NCI-H2196 treated with DMSO at 0.1 percent for 48 hours (cell line): ENCODE measurements at regions not wholly inside any gene's neighbourhood (a gene's known extent, or its start where the extent isn't known, plus 50 kb on each side); places are given as distances from the start of the nearest gene placed in this dataset.
"Not testable (repeated sequence)": the region's sequence is repeated elsewhere in the genome, so short reads cannot be mapped to it uniquely, and the experiment has no call there.

Experiments
- DNase-seq: peaks from one replicate; lab custom pipeline; 2025; ENCODE audit not compliant: unreplicated experiment; lab: John Stamatoyannopoulos, UW

- DNase-seq = no peak
Observed at GRCh38 chr1:234907208-234907939, 221.3 kb downstream of the TOMM20 start.

- DNase-seq = no peak
Observed at GRCh38 chr1:234906654-234907053, 222.0 kb downstream of the TOMM20 start.

GRCh38 chr1:234902774-234903547 is 225.7 kb downstream of the TOMM20 start:
- no peak for DNase-seq

GRCh38 chr1:234901491-234902049 is 227.1 kb downstream of the TOMM20 start:
- no peak for DNase-seq

- no peak for DNase-seq
Observed at GRCh38 chr1:234900595-234900994, 228.0 kb downstream of the TOMM20 start.

- no peak for DNase-seq
Observed at GRCh38 chr1:234899730-234900072, 228.9 kb downstream of the TOMM20 start.

GRCh38 chr1:234899041-234899729 is 229.5 kb downstream of the TOMM20 start:
- peak; percentile 18 for DNase-seq

- no peak for DNase-seq
Observed at GRCh38 chr1:234898455-234899033, 230.1 kb downstream of the TOMM20 start.

GRCh38 chr1:234897754-234898454 is 230.7 kb downstream of the TOMM20 start:
- no peak for DNase-seq

GRCh38 chr1:234897390-234897749 is 231.3 kb downstream of the TOMM20 start:
- DNase-seq = no peak

- no peak for DNase-seq
Observed at GRCh38 chr1:234896477-234897389, 231.9 kb downstream of the TOMM20 start.

GRCh38 chr1:234893725-234894630 is 234.7 kb downstream of the TOMM20 start:
- peak; percentile 8 for DNase-seq

GRCh38 chr1:234893359-234893724 is 235.3 kb downstream of the TOMM20 start:
- no peak for DNase-seq

- no peak for DNase-seq
Observed at GRCh38 chr1:234892642-234893041, 236.0 kb downstream of the TOMM20 start.

GRCh38 chr1:234891427-234891826 is 237.2 kb downstream of the TOMM20 start:
- no peak for DNase-seq

GRCh38 chr1:234889643-234890042 is 239.0 kb downstream of the TOMM20 start:
- DNase-seq = no peak

- not testable (repeated sequence) for DNase-seq
Observed at GRCh38 chr1:234888247-234888646, 240.4 kb downstream of the TOMM20 start.

- no peak for DNase-seq
Observed at GRCh38 chr1:234887016-234887900, 241.4 kb downstream of the TOMM20 start.
